Peyer's patch (tissue), 4 donors: ENCODE measurements at regions not wholly inside any gene's neighbourhood (a gene's known extent, or its start where the extent isn't known, plus 50 kb on each side); places are given as distances from the start of the nearest gene placed in this dataset.

Experiments used
- CTCF ChIP-seq, 6 experiments: fragments of 450-650 bp in 4 of 6; fragments of 200-600 bp in 2 of 6; sonication (generic) in 1 of 6; IDR thresholded peaks; one replicate each; pipeline ENCODE4 v1.5.1; 2017 to 2019; ENCODE audit warnings: antibody characterized with exemption in 6 of 6, mild to moderate bottlenecking in 3 of 6, moderate library complexity in 1 of 6
- POLR2A ChIP-seq, 2 donors: fragments of 450-650 bp; IDR thresholded peaks; one replicate each; pipeline ENCODE4 v1.5.1; 2017; ENCODE audit warnings: antibody characterized with exemption in 2 of 2, mild to moderate bottlenecking in 2 of 2, moderate library complexity in 2 of 2

- no peak for TF ChIP-seq CTCF (IDR thresholded peaks at IDR 0.05)
- TF ChIP-seq POLR2A (IDR thresholded peaks at IDR 0.05), result no peak
Observed at GRCh38 chr6:164069350-164069990, 655.0 kb downstream of the QKI start.
